GM03348 (cell line): ENCODE measurements at regions not wholly inside any gene's neighbourhood (a gene's known extent, or its start where the extent isn't known, plus 50 kb on each side); places are given as distances from the start of the nearest gene placed in this dataset.

Experiments used
- DNase-seq: peaks from one replicate; pipeline ENCODE4 v3.0.0; 2012; ENCODE audit warnings: low spot score

GRCh38 chr22:48327721-48328120 is 1500.0 kb downstream of the BRD1 start:
- DNase-seq = no peak

DNA sequence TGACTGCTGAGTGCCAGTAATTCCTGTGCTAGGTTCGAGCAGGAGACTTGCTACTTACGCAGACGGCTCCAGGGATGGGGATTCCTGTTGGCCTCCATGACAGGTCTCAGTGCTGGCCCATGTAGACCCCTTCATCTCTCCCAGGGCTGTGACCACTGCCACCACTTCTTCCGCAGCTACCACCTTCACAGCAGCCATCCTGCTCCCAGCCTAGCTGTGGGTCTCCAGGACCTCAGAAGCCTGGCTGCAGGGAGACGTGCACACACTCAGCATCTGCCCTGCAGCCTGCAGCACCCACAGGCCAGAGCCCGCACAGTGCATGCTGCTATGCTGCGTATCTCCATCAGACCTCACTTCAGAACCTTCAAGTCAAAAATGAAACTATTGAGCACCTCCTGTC is 1503.9 kb downstream of the BRD1 start:
- DNase-seq = no peak

GRCh38 chr22:48322907-48323306 is 1504.8 kb downstream of the BRD1 start:
- no peak for DNase-seq

GRCh38 chr22:48321986-48322545 is 1505.6 kb downstream of the BRD1 start:
- DNase-seq = no peak

DNA sequence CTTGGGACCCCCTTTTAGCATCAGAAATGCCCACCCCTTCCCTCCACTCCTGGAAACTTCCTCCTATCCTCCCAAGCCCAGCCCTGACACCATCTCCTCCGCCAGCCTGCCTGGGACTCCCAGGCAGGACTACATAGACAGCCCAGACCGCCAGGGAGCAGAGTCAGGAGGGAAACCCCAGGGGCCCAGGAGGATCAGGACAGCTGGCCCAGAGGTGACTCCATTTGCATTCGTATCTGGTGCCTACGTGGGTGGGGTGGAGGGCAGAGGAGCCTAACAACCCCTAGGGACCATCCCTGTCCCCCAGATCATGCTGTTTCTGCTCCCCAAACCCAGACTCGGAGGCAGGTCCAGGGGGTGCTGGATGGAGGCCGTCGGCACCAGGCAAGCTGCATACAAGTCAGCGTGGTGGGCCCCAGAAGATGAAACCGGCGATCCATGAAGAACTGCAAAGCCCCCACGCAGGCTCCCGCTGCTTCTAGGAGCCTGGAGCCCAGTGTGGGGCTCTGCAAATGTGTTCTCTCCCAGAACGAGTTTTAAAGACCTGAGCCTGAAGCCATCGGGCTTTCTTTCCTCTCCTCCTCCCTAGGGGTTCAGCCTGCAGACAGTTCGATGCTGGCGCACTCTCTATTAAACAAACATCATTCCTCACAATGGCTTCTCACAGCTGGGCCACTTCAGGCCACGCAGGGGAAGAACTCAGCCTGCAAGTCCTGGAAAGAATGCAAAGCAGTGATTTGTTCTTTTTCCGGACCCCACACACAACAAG is 1506.8 kb downstream of the BRD1 start:
- no peak for DNase-seq

DNA sequence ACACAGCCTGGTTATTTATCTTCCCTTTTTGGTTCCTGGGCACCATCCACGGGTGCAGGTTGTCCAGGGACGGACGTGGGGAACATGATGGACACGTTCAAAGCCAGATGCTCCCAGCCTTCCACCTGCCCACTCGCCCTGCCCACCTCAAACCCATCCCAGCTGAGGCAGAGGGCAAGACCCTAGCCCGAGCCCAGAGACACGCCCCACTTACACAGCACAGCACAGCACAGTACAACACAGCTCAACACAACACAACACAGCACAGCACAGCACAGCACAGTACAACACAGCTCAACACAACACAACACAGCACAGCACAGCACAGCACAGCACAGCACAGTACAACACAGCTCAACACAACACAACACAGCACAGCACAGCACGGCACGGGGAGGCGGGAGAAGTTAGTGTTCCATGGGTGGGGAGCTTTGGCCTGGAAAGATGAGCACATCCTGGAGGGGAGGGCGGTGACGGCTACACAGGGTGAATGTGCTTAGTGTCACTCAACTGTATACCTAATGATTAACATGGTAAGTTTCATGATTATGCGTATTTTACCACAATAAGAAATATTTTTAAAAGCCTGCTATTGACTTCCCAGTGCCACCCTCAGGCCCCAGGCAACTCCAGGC is 1507.5 kb downstream of the BRD1 start:
- no peak for DNase-seq

GRCh38 chr22:48319321-48320047 is 1508.2 kb downstream of the BRD1 start:
- DNase-seq = no peak

- DNase-seq = no peak
These were observed 1508.9 kb downstream of the BRD1 start for GRCh38 chr22:48318575-48319320.

DNA sequence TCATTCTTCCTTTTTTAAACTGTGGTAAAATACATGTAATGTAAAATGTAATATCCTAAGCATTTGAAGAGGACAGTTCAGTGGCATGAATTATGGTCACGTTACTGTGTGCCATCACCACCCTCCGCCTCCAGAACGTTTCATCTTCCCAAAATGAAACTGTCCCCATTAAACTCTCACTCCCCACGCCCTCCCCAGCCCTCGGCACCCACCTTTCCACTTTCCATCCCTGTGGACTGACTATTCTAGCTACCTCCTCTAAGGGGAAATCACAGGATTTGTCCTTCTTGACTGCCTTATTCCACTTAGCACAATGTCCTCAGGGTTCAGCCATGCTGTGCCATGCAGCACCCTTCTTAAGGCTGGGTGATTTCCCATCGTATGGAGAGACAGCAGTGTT is 1509.5 kb downstream of the BRD1 start:
- DNase-seq = no peak

DNA sequence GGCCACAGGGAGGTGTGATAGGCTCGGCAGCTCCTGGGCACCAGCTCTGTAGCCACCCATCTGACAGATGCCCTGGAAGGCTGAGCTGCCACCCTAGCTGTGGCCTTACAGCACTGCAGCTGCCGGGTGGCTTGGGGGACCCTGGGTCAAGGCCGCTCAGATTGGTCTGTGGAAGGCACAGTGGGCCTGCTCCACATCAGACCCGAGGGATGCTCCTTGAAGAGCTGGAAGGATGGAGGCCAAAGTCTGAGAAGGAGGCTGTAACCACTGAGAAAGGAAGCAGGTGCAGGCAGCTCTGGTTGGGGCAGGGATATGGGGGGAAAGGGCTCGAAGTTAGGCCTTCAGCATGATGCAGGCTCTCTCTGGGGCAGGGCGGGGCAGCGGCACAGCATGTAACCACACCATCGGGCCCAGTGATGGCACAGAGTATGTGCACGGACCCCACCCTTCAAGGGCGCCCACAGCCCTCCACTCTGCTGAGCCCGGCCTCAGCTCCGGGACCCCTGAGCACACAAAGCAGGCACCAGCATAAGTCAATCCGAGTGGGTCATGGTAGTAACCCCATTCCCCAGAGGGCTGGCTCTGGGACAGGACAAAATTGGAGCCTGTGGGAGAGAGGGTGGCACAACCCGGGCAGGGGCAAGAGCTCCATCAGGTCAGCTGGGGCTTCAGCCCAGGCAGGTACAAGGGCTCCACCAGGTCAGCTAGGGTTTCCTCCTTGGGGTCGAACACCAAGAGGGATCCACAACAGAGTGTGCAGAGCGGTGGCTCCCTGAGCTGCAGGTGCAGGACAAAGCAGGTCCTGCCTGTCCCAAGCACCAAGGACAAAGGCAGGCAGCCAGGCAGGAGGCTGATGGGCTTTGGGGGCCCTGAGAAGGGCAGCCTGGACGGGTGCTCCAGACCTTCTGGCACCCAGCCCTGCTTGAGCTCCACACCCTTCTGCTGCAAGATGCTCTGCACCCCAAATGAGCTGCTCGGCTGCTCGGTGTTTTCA is 1511.1 kb downstream of the BRD1 start:
- no peak for DNase-seq

GRCh38 chr22:48315439-48316256 is 1512.0 kb downstream of the BRD1 start:
- DNase-seq = no peak

- DNase-seq = no peak
These were observed 1513.6 kb downstream of the BRD1 start for GRCh38 chr22:48314073-48314472.

- no peak for DNase-seq
These were observed 1514.4 kb downstream of the BRD1 start for GRCh38 chr22:48313175-48313830.

- DNase-seq = no peak
These were observed 1516.9 kb downstream of the BRD1 start for GRCh38 chr22:48310740-48311139.

DNA sequence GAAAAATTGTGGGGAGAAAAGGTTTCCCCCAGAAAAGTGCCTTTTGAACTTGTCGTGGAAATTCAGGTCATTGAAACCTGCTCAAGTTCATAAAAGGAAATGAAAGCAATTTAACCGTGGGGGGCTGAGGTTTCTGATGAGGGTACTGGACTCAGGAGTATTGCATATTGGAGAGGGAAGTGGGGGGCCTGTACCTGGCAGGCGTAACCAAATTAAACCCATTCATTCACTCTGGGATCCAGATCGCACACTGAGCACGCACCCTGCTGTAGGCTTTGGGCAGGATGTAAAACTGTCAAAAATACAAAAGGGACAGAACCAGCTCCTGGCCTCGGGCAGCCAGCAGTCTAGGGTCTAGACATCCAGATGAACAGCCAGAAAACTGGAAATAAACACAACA is 1517.4 kb downstream of the BRD1 start:
- DNase-seq = no peak

- DNase-seq = no peak
These were observed 1517.8 kb downstream of the BRD1 start for GRCh38 chr22:48309836-48310235.

DNA sequence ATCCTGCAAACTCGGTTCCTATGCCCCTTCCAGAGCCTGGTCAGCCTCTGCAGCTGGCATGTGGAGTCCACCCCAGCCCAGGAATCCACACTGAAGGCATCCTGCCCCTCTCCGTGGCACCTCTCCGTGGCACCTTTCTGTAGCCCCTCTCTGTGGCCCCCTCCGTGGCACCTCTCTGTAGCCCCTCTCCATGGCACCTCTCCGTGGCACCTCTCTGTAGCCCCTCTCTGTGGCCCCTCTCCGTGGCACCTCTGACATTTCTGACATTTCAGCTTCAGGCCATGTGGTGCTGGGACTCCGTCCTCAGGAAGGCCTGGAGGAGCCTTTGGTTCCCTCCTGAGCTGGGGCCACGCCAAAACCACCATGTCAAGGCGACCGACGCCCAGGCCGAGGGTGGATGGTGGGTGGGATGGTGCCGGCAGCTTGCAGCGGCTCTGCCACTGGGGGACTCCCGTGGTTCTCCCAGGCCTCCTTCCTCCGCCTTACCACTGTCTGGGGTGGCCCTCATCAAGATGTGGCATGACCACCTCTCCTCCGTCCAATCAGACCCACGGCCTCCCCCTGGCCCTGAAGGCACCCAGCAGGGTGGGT is 1518.5 kb downstream of the BRD1 start:
- DNase-seq = no peak

GRCh38 chr22:48307931-48308330 is 1519.7 kb downstream of the BRD1 start:
- DNase-seq = no peak
